ENCODE measurements at regions not wholly inside any gene's neighbourhood (a gene's known extent, or its start where the extent isn't known, plus 50 kb on each side); places are given as distances from the start of the nearest gene placed in this dataset.

DNA sequence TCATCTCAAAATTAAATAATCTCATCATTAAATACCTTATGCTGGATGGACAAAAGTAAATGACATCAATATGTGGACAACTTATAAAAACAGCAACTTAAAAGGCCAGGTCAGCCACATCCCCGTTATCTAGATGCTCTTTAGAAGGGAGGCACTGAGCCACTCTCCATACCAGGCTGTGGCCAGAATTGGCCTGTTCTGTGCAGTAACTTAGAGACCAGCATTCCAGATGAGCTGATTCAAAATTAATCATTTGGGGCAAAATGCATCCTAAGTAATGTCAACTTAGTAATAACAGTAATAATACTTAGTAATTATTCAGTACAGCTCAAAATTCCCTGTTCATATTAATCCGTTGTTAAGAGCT lies 373.6 kb downstream of the FBXW7 start:
- Histone ChIP-seq H4K20me1 (ENCODE audit: insufficient read depth, poor library complexity, severe bottlenecking) (no peaks in the 10 kb centered on the region), H3K79me2 (no peaks in the 10 kb centered on the region), H3K4me1 (ENCODE audit: insufficient read depth) (no peaks in the 10 kb centered on the region), H3K27ac (no peak overlapping the region), H3K27me3 (no peaks in the 10 kb centered on the region), H3K9me3 (ENCODE audit: low read depth) (no peaks in the 10 kb centered on the region), H3K36me3 (replicated peaks; ENCODE audit: insufficient read depth, low read depth) (no peaks in the 10 kb centered on the region), H3K4me3 (no peak overlapping the region), H3K9me2 (replicated peaks; ENCODE audit: insufficient read depth) (no peaks in the 10 kb centered on the region), H3K4me2 (no peak overlapping the region), H2AFZ (no peak overlapping the region)
- WGBS (ENCODE audit: low lambda C conversion rate, missing lambda C conversion rate), result 63% methylated on average over 2 of the region's 2 CpGs
- no peak for TF ChIP-seq CTCF (IDR thresholded peaks at IDR 0.05; ENCODE audit: poor library complexity)
- no peak for TF ChIP-seq EZH2phosphoT487 (IDR thresholded peaks at IDR 0.05; ENCODE audit: low read depth, severe bottlenecking, unreplicated experiment)
- TF ChIP-seq EZH2 (IDR thresholded peaks at IDR 0.05; ENCODE audit: borderline replicate concordance), result no peak
- DNase-seq (ENCODE audit: low spot score), result no peak

DNA sequence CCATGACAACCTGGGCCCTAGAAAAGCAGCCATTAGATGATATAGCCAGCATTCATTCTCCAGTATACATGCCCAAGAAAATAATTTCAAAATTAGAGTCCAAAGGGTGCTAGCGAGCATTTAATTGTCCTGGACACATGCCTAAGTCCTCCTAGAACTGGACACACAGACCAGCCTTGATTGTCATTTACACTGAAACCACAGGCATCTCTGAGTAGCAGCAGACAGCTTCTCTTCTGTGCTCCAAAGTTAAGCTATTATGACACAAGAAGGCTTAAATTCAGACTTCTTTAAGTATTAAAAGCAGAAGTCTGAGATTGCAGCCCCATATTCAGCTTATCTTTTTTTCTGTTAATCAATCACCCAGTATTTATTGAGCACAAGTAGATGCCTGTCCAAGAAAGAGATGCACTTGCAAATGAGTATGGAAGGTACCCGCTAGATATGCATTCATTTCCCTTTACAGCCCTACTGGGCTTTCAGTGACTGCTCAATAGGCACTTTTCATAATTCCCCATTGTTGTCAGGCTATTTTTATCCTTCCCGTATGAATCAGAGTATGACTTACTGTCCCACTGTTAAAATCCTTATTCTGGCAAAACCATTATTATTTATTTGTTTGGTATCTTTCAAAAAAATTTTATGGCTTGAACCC lies 374.1 kb downstream of the FBXW7 start:
- no peak for DNase-seq (ENCODE audit: low spot score)
- Histone ChIP-seq H3K4me2 (no peak overlapping the region), H3K9me2 (replicated peaks; ENCODE audit: insufficient read depth) (no peaks in the 10 kb centered on the region), H2AFZ (no peak overlapping the region), H3K36me3 (replicated peaks; ENCODE audit: insufficient read depth, low read depth) (no peaks in the 10 kb centered on the region), H3K79me2 (no peaks in the 10 kb centered on the region), H3K9me3 (ENCODE audit: low read depth) (no peaks in the 10 kb centered on the region), H3K4me3 (no peak overlapping the region), H4K20me1 (ENCODE audit: insufficient read depth, poor library complexity, severe bottlenecking) (no peaks in the 10 kb centered on the region), H3K27me3 (no peaks in the 10 kb centered on the region), H3K4me1 (ENCODE audit: insufficient read depth) (no peaks in the 10 kb centered on the region), H3K27ac (no peak overlapping the region)
- TF ChIP-seq EZH2 (IDR thresholded peaks at IDR 0.05; ENCODE audit: borderline replicate concordance) (no peak), CTCF (IDR thresholded peaks at IDR 0.05; ENCODE audit: poor library complexity) (no peak), EZH2phosphoT487 (IDR thresholded peaks at IDR 0.05; ENCODE audit: low read depth, severe bottlenecking, unreplicated experiment) (no peak)
- 73% methylated on average over 3 of the region's 3 CpGs for WGBS (ENCODE audit: low lambda C conversion rate, missing lambda C conversion rate)

GRCh38 chr4:152160225-152160800 lies 375.6 kb downstream of the FBXW7 start:
- no peak overlapping the region for H2AFZ ChIP-seq
- H3K9me3 ChIP-seq (ENCODE audit: low read depth), result no peaks in the 10 kb centered on the region
- TF ChIP-seq EZH2phosphoT487 (IDR thresholded peaks at IDR 0.05; ENCODE audit: low read depth, severe bottlenecking, unreplicated experiment) (no peak), EZH2 (IDR thresholded peaks at IDR 0.05; ENCODE audit: borderline replicate concordance) (no peak), CTCF (IDR thresholded peaks at IDR 0.05; ENCODE audit: poor library complexity) (no peak)
- H3K27ac ChIP-seq, result no peak overlapping the region
- no peaks in the 10 kb centered on the region for H3K79me2 ChIP-seq
- H3K4me3 ChIP-seq, result no peak overlapping the region
- no peaks in the 10 kb centered on the region for H3K27me3 ChIP-seq
- no peaks in the 10 kb centered on the region for H3K9me2 ChIP-seq (replicated peaks; ENCODE audit: insufficient read depth)
- H3K4me2 ChIP-seq, result no peak overlapping the region
- no peak for DNase-seq (ENCODE audit: low spot score)
- no peaks in the 10 kb centered on the region for H4K20me1 ChIP-seq (ENCODE audit: insufficient read depth, poor library complexity, severe bottlenecking)
- 83% methylated on average over 13 of the region's 13 CpGs for WGBS (ENCODE audit: low lambda C conversion rate, missing lambda C conversion rate)
- no peaks in the 10 kb centered on the region for H3K4me1 ChIP-seq (ENCODE audit: insufficient read depth)
- no peaks in the 10 kb centered on the region for H3K36me3 ChIP-seq (replicated peaks; ENCODE audit: insufficient read depth, low read depth)

Data from hepatocyte (in vitro differentiated cells).